BE2C (cell line): ENCODE measurements at regions not wholly inside any gene's neighbourhood (a gene's known extent, or its start where the extent isn't known, plus 50 kb on each side); places are given as distances from the start of the nearest gene placed in this dataset.

ENCODE experiments used
- DNase-seq: peaks from one replicate; pipeline ENCODE4 v3.0.0-alpha.2; 2020
- H3K27me3 ChIP-seq: fragments of 250-450 bp; sonication (Bioruptor Pico); 2 replicates; pipeline ENCODE4 v1.5.1; 2020; ENCODE audit warnings: mild to moderate bottlenecking
- H3K36me3 ChIP-seq: fragments of 250-450 bp; sonication (Bioruptor Pico); 2 replicates; pipeline ENCODE4 v1.5.1; 2020; ENCODE audit warnings: mild to moderate bottlenecking
- H3K4me1 ChIP-seq: fragments of 250-450 bp; sonication (Bioruptor Pico); 2 replicates; pipeline ENCODE4 v1.5.1; 2020
- H3K4me3 ChIP-seq: 2 replicates; pipeline ENCODE4 v1.5.1; 2011; ENCODE audit warnings: low read depth, low read length
- H3K9me3 ChIP-seq: fragments of 250-450 bp; sonication (Bioruptor Pico); 2 replicates; pipeline ENCODE4 v1.5.1; 2020
- CTCF ChIP-seq: IDR thresholded peaks from 2 replicates; pipeline ENCODE4 v1.5.1; 2012; ENCODE audit warnings: mild to moderate bottlenecking, low read depth, low read length

GRCh38 chr5:106306313-106307028, 1364.3 kb downstream of the EFNA5 start:
- no peak overlapping the region for H3K4me3 ChIP-seq
- no peaks in the 10 kb centered on the region for H3K4me1 ChIP-seq
- H3K9me3 ChIP-seq, result no peaks in the 10 kb centered on the region
- no peaks in the 10 kb centered on the region for H3K36me3 ChIP-seq
- no peak for TF ChIP-seq CTCF
- no peak for DNase-seq
- H3K27me3 ChIP-seq, result no peaks in the 10 kb centered on the region

- DNase-seq, result no peak
- no peak overlapping the region for H3K4me3 ChIP-seq
- H3K27me3 ChIP-seq, result no peaks in the 10 kb centered on the region
- H3K36me3 ChIP-seq, result no peaks in the 10 kb centered on the region
- no peak for TF ChIP-seq CTCF
- no peaks in the 10 kb centered on the region for H3K9me3 ChIP-seq
- H3K4me1 ChIP-seq, result no peaks in the 10 kb centered on the region
Observed at GRCh38 chr5:106303911-106304310, 1366.8 kb downstream of the EFNA5 start.

GRCh38 chr5:106292654-106293053, 1378.1 kb downstream of the EFNA5 start:
- TF ChIP-seq CTCF, result no peak
- no peaks in the 10 kb centered on the region for H3K27me3 ChIP-seq
- no peak overlapping the region for H3K4me3 ChIP-seq
- no peak for DNase-seq
- H3K4me1 ChIP-seq, result no peaks in the 10 kb centered on the region
- H3K9me3 ChIP-seq, result no peaks in the 10 kb centered on the region
- no peaks in the 10 kb centered on the region for H3K36me3 ChIP-seq

- Histone ChIP-seq H3K36me3 (no peaks in the 10 kb centered on the region), H3K4me1 (no peaks in the 10 kb centered on the region), H3K9me3 (no peaks in the 10 kb centered on the region), H3K4me3 (no peak overlapping the region), H3K27me3 (no peaks in the 10 kb centered on the region)
- TF ChIP-seq CTCF, result no peak
- DNase-seq, result no peak
Observed at GRCh38 chr5:106290841-106291240, 1379.9 kb downstream of the EFNA5 start.

- no peak for DNase-seq
- H3K4me3 ChIP-seq, result no peak overlapping the region
- H3K4me1 ChIP-seq, result no peaks in the 10 kb centered on the region
- H3K27me3 ChIP-seq, result no peaks in the 10 kb centered on the region
- no peak for TF ChIP-seq CTCF
- H3K9me3 ChIP-seq, result no peaks in the 10 kb centered on the region
- H3K36me3 ChIP-seq, result no peaks in the 10 kb centered on the region
Observed at GRCh38 chr5:106288979-106289378, 1381.8 kb downstream of the EFNA5 start.

GRCh38 chr5:106277540-106278096, 1393.1 kb downstream of the EFNA5 start:
- TF ChIP-seq CTCF, result no peak
- H3K9me3 ChIP-seq, result no peaks in the 10 kb centered on the region
- no peaks in the 10 kb centered on the region for H3K27me3 ChIP-seq
- no peak overlapping the region for H3K4me3 ChIP-seq
- no peak for DNase-seq
- no peaks in the 10 kb centered on the region for H3K36me3 ChIP-seq
- H3K4me1 ChIP-seq, result no peaks in the 10 kb centered on the region
